NB4 (cell line): ENCODE measurements at regions not wholly inside any gene's neighbourhood (a gene's known extent, or its start where the extent isn't known, plus 50 kb on each side); places are given as distances from the start of the nearest gene placed in this dataset.

ENCODE experiments used
- MYC ChIP-seq: IDR thresholded peaks from 2 replicates; pipeline ENCODE4 v1.6.1; 2011; ENCODE audit warnings: low read depth, low read length
- POLR2A ChIP-seq: IDR thresholded peaks from 2 replicates; pipeline ENCODE4 v1.6.1; 2011; ENCODE audit warnings: mild to moderate bottlenecking; ENCODE audit not compliant: insufficient read length; ENCODE audit errors: extremely low read depth
- TF ChIP-seq, protein P1 (sequence below): IDR thresholded peaks from one replicate; pipeline ENCODE4 v1.5.1; 2012; ENCODE audit warnings: low read depth, low read length

DNA sequence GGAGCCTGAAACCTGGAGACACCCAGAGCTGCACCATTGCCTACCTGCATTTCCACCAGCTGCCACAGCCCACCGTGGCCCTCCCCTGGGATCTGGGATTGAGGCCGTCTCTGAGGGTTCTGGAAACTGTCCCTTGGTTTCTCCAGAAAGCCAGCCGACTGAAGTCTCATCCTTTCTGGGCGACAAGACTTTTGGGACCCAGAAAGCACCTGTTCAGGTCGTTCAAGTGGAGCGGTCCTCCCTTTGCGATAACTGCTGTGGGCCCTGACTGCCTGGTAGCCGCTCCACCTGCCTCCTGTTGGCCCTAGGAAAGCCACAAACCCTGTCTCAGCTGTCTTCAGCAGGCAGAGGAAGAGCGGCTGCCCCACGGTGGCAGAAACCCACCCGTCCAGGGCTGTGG, 346.0 kb upstream of the MKI67 start:
- TF ChIP-seq, protein P1, sequence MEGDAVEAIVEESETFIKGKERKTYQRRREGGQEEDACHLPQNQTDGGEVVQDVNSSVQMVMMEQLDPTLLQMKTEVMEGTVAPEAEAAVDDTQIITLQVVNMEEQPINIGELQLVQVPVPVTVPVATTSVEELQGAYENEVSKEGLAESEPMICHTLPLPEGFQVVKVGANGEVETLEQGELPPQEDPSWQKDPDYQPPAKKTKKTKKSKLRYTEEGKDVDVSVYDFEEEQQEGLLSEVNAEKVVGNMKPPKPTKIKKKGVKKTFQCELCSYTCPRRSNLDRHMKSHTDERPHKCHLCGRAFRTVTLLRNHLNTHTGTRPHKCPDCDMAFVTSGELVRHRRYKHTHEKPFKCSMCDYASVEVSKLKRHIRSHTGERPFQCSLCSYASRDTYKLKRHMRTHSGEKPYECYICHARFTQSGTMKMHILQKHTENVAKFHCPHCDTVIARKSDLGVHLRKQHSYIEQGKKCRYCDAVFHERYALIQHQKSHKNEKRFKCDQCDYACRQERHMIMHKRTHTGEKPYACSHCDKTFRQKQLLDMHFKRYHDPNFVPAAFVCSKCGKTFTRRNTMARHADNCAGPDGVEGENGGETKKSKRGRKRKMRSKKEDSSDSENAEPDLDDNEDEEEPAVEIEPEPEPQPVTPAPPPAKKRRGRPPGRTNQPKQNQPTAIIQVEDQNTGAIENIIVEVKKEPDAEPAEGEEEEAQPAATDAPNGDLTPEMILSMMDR: no peak
- TF ChIP-seq POLR2A (no peak), MYC (no peak)
